Activated CD8-positive, alpha-beta memory T cell treated with anti-CD3 and anti-CD28 coated beads, Interleukin-2, amount 10 ng/mL, durations not matched to agents 7 days and 5 days (primary cell): ENCODE measurements at regions not wholly inside any gene's neighbourhood (a gene's known extent, or its start where the extent isn't known, plus 50 kb on each side); places are given as distances from the start of the nearest gene placed in this dataset.

Experiments
- ATAC-seq: fragments of 150-1000 bp; cut with Tn5 transposase; one replicate; pipeline ENCODE4 v1.10.0; 2021; ENCODE audit warnings: moderate library complexity
- CTCF ChIA-PET: fragments of 350-600 bp; sonication (Branson Sonifier 250); formaldehyde crosslinking; loops from one replicate; lab custom pipeline; 2021; ENCODE audit warnings: antibody characterized with exemption; lab: Charles Lee
- DNase-seq: peaks from one replicate; pipeline ENCODE4 v3.0.0-alpha.2; 2020
- H3K27ac Mint-ChIP-seq: one replicate; pipeline ENCODE4 v1.8.0; 2021; ENCODE audit warnings: mild to moderate bottlenecking, mixed read lengths
- H3K27me3 Mint-ChIP-seq: one replicate; pipeline ENCODE4 v1.8.0; 2021; ENCODE audit warnings: mixed read lengths
- H3K36me3 Mint-ChIP-seq: one replicate; pipeline ENCODE4 v1.8.0; 2021; ENCODE audit warnings: mild to moderate bottlenecking, mixed read lengths
- H3K4me1 Mint-ChIP-seq: one replicate; pipeline ENCODE4 v1.8.0; 2021; ENCODE audit warnings: mixed read lengths
- H3K4me3 Mint-ChIP-seq: one replicate; pipeline ENCODE4 v1.8.0; 2021; ENCODE audit warnings: mild to moderate bottlenecking, moderate library complexity, mixed read lengths
- H3K9me3 Mint-ChIP-seq: one replicate; pipeline ENCODE4 v1.8.0; 2022; ENCODE audit warnings: low read depth, mixed read lengths

- DNase-seq (no peak), ATAC-seq (no peak)
- H3K4me1 Mint-ChIP-seq: peaks cover 7% of the 10 kb centered on the region
- CTCF ChIA-PET: interaction anchor here (1.1 kb wide), 1 partner anchor 13 kb away, joined by 3 read pairs; no protein-coding TSS in a partner anchor
- H3K27ac Mint-ChIP-seq: no peak overlapping the region
- no peak overlapping the region for H3K4me3 Mint-ChIP-seq
- H3K27me3 Mint-ChIP-seq: peaks cover 33% of the 10 kb centered on the region
- no peaks in the 10 kb centered on the region for H3K36me3 Mint-ChIP-seq
- H3K9me3 Mint-ChIP-seq: no peaks in the 10 kb centered on the region
Observed at GRCh38 chr10:118508355-118508754, 87.1 kb downstream of the PRLHR start.

- H3K27ac Mint-ChIP-seq: no peak overlapping the region
- H3K36me3 Mint-ChIP-seq: no peaks in the 10 kb centered on the region
- H3K4me1 Mint-ChIP-seq: peaks cover 7% of the 10 kb centered on the region
- no peaks in the 10 kb centered on the region for H3K9me3 Mint-ChIP-seq
- H3K27me3 Mint-ChIP-seq: peaks cover 28% of the 10 kb centered on the region
- CTCF ChIA-PET: no interaction called here
- ATAC-seq: no peak
- no peak for DNase-seq
- no peak overlapping the region for H3K4me3 Mint-ChIP-seq
Observed at GRCh38 chr10:118506671-118507590, 88.5 kb downstream of the PRLHR start.

GRCh38 chr10:118505363-118505762 is 90.1 kb downstream of the PRLHR start:
- no peaks in the 10 kb centered on the region for H3K9me3 Mint-ChIP-seq
- H3K27me3 Mint-ChIP-seq: peaks cover 18% of the 10 kb centered on the region
- peaks cover 3% of the 10 kb centered on the region for H3K4me1 Mint-ChIP-seq
- DNase-seq (no peak), ATAC-seq (no peak)
- CTCF ChIA-PET: interaction anchor here (1.1 kb wide), 2 partner anchors 14 to 46 kb away, joined by 3 read pairs; no protein-coding TSS in a partner anchor
- no peak overlapping the region for H3K4me3 Mint-ChIP-seq
- H3K36me3 Mint-ChIP-seq: no peaks in the 10 kb centered on the region
- no peak overlapping the region for H3K27ac Mint-ChIP-seq

- CTCF ChIA-PET: interaction anchor here (1.1 kb wide), 2 partner anchors 15 to 45 kb away, joined by 3 read pairs; no protein-coding TSS in a partner anchor
- no peaks in the 10 kb centered on the region for H3K9me3 Mint-ChIP-seq
- ATAC-seq (no peak), DNase-seq (no peak)
- peaks cover 3% of the 10 kb centered on the region for H3K4me1 Mint-ChIP-seq
- H3K27me3 Mint-ChIP-seq: peaks cover 11% of the 10 kb centered on the region
- no peak overlapping the region for H3K4me3 Mint-ChIP-seq
- no peaks in the 10 kb centered on the region for H3K36me3 Mint-ChIP-seq
- no peak overlapping the region for H3K27ac Mint-ChIP-seq
Observed at GRCh38 chr10:118504467-118505205, 90.8 kb downstream of the PRLHR start.

- ATAC-seq (no peak), DNase-seq (no peak)
- Mint-ChIP-seq H3K27me3 (peaks cover 7% of the 10 kb centered on the region), H3K4me3 (no peak overlapping the region), H3K36me3 (no peaks in the 10 kb centered on the region), H3K27ac (no peak overlapping the region), H3K4me1 (peaks cover 3% of the 10 kb centered on the region), H3K9me3 (no peaks in the 10 kb centered on the region)
- CTCF ChIA-PET: interaction anchor here (1.6 kb wide), 1 partner anchor 45 kb away, joined by 4 read pairs; no protein-coding TSS in a partner anchor
Observed at GRCh38 chr10:118504044-118504443, 91.4 kb downstream of the PRLHR start.

- DNase-seq (no peak), ATAC-seq (no peak)
- Mint-ChIP-seq H3K27ac (no peak overlapping the region), H3K4me1 (peaks cover 3% of the 10 kb centered on the region), H3K9me3 (no peaks in the 10 kb centered on the region), H3K27me3 (peaks cover 7% of the 10 kb centered on the region), H3K36me3 (no peaks in the 10 kb centered on the region), H3K4me3 (no peak overlapping the region)
- CTCF ChIA-PET: interaction anchor here (1.6 kb wide), 1 partner anchor 44 kb away, joined by 4 read pairs; no protein-coding TSS in a partner anchor
Observed at GRCh38 chr10:118503192-118503591, 92.3 kb downstream of the PRLHR start.

GRCh38 chr10:118501637-118502440 is 93.6 kb downstream of the PRLHR start:
- Mint-ChIP-seq H3K27me3 (peaks cover 10% of the 10 kb centered on the region), H3K27ac (no peak overlapping the region), H3K9me3 (no peaks in the 10 kb centered on the region), H3K4me1 (peaks cover 3% of the 10 kb centered on the region), H3K4me3 (no peak overlapping the region), H3K36me3 (no peaks in the 10 kb centered on the region)
- no peak for DNase-seq
- no peak for ATAC-seq
- CTCF ChIA-PET: no interaction called here

- no peak overlapping the region for H3K4me3 Mint-ChIP-seq
- H3K4me1 Mint-ChIP-seq: peaks cover 3% of the 10 kb centered on the region
- CTCF ChIA-PET: no interaction called here
- DNase-seq (no peak), ATAC-seq (no peak)
- H3K27me3 Mint-ChIP-seq: peaks cover 15% of the 10 kb centered on the region
- H3K9me3 Mint-ChIP-seq: no peaks in the 10 kb centered on the region
- H3K27ac Mint-ChIP-seq: no peak overlapping the region
- no peaks in the 10 kb centered on the region for H3K36me3 Mint-ChIP-seq
Observed at GRCh38 chr10:118501171-118501570, 94.3 kb downstream of the PRLHR start.

GRCh38 chr10:118500477-118501104 is 94.9 kb downstream of the PRLHR start:
- no peaks in the 10 kb centered on the region for H3K36me3 Mint-ChIP-seq
- H3K27ac Mint-ChIP-seq: no peak overlapping the region
- peaks cover 3% of the 10 kb centered on the region for H3K4me1 Mint-ChIP-seq
- ATAC-seq: no peak
- CTCF ChIA-PET: no interaction called here
- H3K4me3 Mint-ChIP-seq: no peak overlapping the region
- H3K9me3 Mint-ChIP-seq: no peaks in the 10 kb centered on the region
- no peak for DNase-seq
- peaks cover 15% of the 10 kb centered on the region for H3K27me3 Mint-ChIP-seq

GRCh38 chr10:118499186-118499585 is 96.3 kb downstream of the PRLHR start:
- H3K27ac Mint-ChIP-seq: no peak overlapping the region

GRCh38 chr10:118498623-118499022 is 96.8 kb downstream of the PRLHR start:
- H3K4me3 Mint-ChIP-seq: no peak overlapping the region
- H3K4me1 Mint-ChIP-seq: no peaks in the 10 kb centered on the region
- H3K36me3 Mint-ChIP-seq: no peaks in the 10 kb centered on the region
- DNase-seq: no peak
- CTCF ChIA-PET: no interaction called here
- no peak overlapping the region for H3K27ac Mint-ChIP-seq
- H3K9me3 Mint-ChIP-seq: no peaks in the 10 kb centered on the region
- peaks cover 14% of the 10 kb centered on the region for H3K27me3 Mint-ChIP-seq
- no peak for ATAC-seq

More at GRCh38 chr10:118499186-118499585, 96.3 kb downstream of the PRLHR start:
- CTCF ChIA-PET: no interaction called here
- Mint-ChIP-seq H3K4me3 (no peak overlapping the region), H3K36me3 (no peaks in the 10 kb centered on the region), H3K4me1 (peaks cover 3% of the 10 kb centered on the region), H3K9me3 (no peaks in the 10 kb centered on the region), H3K27me3 (peaks cover 17% of the 10 kb centered on the region)
- DNase-seq: no peak
- ATAC-seq: no peak

- H3K27me3 Mint-ChIP-seq: peaks cover 15% of the 10 kb centered on the region
- no peaks in the 10 kb centered on the region for H3K9me3 Mint-ChIP-seq
- H3K4me3 Mint-ChIP-seq: no peak overlapping the region
- ATAC-seq (no peak), DNase-seq (no peak)
- no peaks in the 10 kb centered on the region for H3K36me3 Mint-ChIP-seq
- H3K4me1 Mint-ChIP-seq: no peaks in the 10 kb centered on the region
- CTCF ChIA-PET: no interaction called here
- no peak overlapping the region for H3K27ac Mint-ChIP-seq
Observed at GRCh38 chr10:118497227-118497626, 98.2 kb downstream of the PRLHR start.
